ENCODE measurements at regions not wholly inside any gene's neighbourhood (a gene's known extent, or its start where the extent isn't known, plus 50 kb on each side); places are given as distances from the start of the nearest gene placed in this dataset.

DNA sequence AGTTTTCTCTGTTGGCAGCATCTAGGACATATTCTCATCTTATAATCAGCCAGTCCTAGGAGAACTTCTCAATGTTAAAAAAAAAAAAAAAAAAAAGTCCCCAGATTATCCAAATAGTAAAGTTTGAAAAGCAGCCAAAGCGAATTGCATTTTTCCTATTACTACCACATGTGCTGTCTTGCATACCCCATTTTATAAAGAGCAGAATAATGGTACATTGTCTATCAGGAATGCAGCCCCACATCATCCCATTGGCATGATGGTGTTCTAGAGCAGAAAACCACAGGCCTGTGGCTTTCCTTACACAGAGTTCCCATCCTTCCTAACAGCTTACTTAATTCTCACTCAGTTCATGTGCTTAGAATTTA, 381.6 kb downstream of the TMEM38B start:
- TF ChIP-seq, protein P1, sequence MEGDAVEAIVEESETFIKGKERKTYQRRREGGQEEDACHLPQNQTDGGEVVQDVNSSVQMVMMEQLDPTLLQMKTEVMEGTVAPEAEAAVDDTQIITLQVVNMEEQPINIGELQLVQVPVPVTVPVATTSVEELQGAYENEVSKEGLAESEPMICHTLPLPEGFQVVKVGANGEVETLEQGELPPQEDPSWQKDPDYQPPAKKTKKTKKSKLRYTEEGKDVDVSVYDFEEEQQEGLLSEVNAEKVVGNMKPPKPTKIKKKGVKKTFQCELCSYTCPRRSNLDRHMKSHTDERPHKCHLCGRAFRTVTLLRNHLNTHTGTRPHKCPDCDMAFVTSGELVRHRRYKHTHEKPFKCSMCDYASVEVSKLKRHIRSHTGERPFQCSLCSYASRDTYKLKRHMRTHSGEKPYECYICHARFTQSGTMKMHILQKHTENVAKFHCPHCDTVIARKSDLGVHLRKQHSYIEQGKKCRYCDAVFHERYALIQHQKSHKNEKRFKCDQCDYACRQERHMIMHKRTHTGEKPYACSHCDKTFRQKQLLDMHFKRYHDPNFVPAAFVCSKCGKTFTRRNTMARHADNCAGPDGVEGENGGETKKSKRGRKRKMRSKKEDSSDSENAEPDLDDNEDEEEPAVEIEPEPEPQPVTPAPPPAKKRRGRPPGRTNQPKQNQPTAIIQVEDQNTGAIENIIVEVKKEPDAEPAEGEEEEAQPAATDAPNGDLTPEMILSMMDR (IDR thresholded peaks at IDR 0.05; ENCODE audit: extremely low read depth in 1 of 2, insufficient read depth in 1 of 2, low read depth in 1 of 2, low read length in 2 of 2) = no peak
- TF ChIP-seq POLR2AphosphoS5 (IDR thresholded peaks at IDR 0.05; ENCODE audit: insufficient read depth, low read depth, low read length) = no peak
- no peak for TF ChIP-seq GATA2 (IDR thresholded peaks at IDR 0.05; ENCODE audit: insufficient read depth, insufficient read length, low read depth, low read length)
- no peak for TF ChIP-seq POLR2A (IDR thresholded peaks at IDR 0.05; ENCODE audit: low read depth, low read length)
- no peak for TF ChIP-seq MYC (IDR thresholded peaks at IDR 0.05; ENCODE audit: low read depth, low read length)
- TF ChIP-seq, protein P2, sequence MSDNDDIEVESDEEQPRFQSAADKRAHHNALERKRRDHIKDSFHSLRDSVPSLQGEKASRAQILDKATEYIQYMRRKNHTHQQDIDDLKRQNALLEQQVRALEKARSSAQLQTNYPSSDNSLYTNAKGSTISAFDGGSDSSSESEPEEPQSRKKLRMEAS (IDR thresholded peaks at IDR 0.05; ENCODE audit: insufficient read depth, insufficient read length) = no peak
- no peak for TF ChIP-seq EZH2 (IDR thresholded peaks at IDR 0.05; ENCODE audit: borderline replicate concordance, low read depth, low read length, severe bottlenecking)
- no peak for TF ChIP-seq FOS (IDR thresholded peaks at IDR 0.05; ENCODE audit: borderline replicate concordance, insufficient read depth, low read length)
- no peak for TF ChIP-seq JUN (IDR thresholded peaks at IDR 0.05; ENCODE audit: borderline replicate concordance, insufficient read depth, insufficient read length, low read depth)
- dilution Hi-C loops (cut with MboI; ENCODE audit: extremely low pct_ligation_motif_present, low sequenced_read_pairs) = no loop called here
- Histone ChIP-seq H3K36me3 (ENCODE audit: control insufficient read depth in 2 of 2, extremely low read depth in 1 of 2, insufficient read depth in 2 of 2, low read length in 2 of 2) (no peaks in the 10 kb centered on the region), H3K9me1 (replicated peaks; ENCODE audit: control insufficient read depth, extremely low read depth, insufficient read depth, low read length) (no peaks in the 10 kb centered on the region), H3K4me2 (ENCODE audit: insufficient read depth, low read length) (no peak overlapping the region), H3K27me3 (ENCODE audit: control insufficient read depth in 2 of 2, insufficient read depth in 2 of 2, low read length in 2 of 2) (no peaks in the 10 kb centered on the region), H3K27ac (ENCODE audit: insufficient read depth, low read depth, low read length) (no peak overlapping the region), H3K9ac (replicated peaks; ENCODE audit: extremely low read depth, insufficient read depth, low read length) (no peak overlapping the region), H2AFZ (ENCODE audit: low read depth, low read length) (no peak overlapping the region), H3K9me3 (replicated peaks; ENCODE audit: control insufficient read depth, insufficient read depth, low read length) (peaks cover under 1% of the 10 kb centered on the region), H3K4me1 (ENCODE audit: control insufficient read depth, extremely low read depth, insufficient read depth, low read length) (no peaks in the 10 kb centered on the region), H4K20me1 (replicated peaks; ENCODE audit: control insufficient read depth, extremely low read depth, insufficient read depth, low read length) (no peaks in the 10 kb centered on the region), H3K4me3 (replicated peaks in 1 of 3; ENCODE audit: insufficient read depth in 1 of 3, low read depth in 1 of 3, low read length in 3 of 3) (no peak overlapping the region), H3K79me2 (ENCODE audit: control insufficient read depth, insufficient read depth, low read length) (no peaks in the 10 kb centered on the region)
- ChIA-PET POLR2A (no interaction called here), CTCF (no interaction called here)
- no peak for FAIRE-seq
- DNase-seq (ENCODE audit: low read depth, low spot score) = no peak
- BruUV-seq (replicated peaks) = no TSS peak
- intact Hi-C loops (cut with micrococcal nuclease) = no loop called here
